GM06990 (cell line): ENCODE measurements at regions not wholly inside any gene's neighbourhood (a gene's known extent, or its start where the extent isn't known, plus 50 kb on each side); places are given as distances from the start of the nearest gene placed in this dataset.
A peak's percentile ranks its signal among the peaks of the same experiment; 100 is the strongest.

ENCODE experiments used
- DNase-seq: peaks from one replicate; pipeline ENCODE4 v3.0.0-alpha.2; 2011; ENCODE audit not compliant: insufficient read length; ENCODE audit errors: extremely low read depth
- H3K27me3 ChIP-seq: replicated peaks from 2 replicates; pipeline ENCODE4 v1.6.0; 2011; ENCODE audit warnings: low read length; ENCODE audit not compliant: control insufficient read depth, insufficient read depth
- H3K36me3 ChIP-seq: 2 replicates; pipeline ENCODE4 v1.5.1; 2011; ENCODE audit warnings: low read length; ENCODE audit not compliant: control insufficient read depth, insufficient read depth
- H3K4me3 ChIP-seq: replicated peaks from 2 replicates; pipeline ENCODE4 v1.5.1; 2011; ENCODE audit warnings: low read depth, mild to moderate bottlenecking, control low read depth, low read length
- TF ChIP-seq, protein P1 (sequence below): IDR thresholded peaks from 2 replicates; pipeline ENCODE4 v1.5.1; 2011; ENCODE audit warnings: low read length, control low read depth, mild to moderate bottlenecking, inconsistent platforms; ENCODE audit not compliant: insufficient read depth, poor library complexity, severe bottlenecking

DNA sequence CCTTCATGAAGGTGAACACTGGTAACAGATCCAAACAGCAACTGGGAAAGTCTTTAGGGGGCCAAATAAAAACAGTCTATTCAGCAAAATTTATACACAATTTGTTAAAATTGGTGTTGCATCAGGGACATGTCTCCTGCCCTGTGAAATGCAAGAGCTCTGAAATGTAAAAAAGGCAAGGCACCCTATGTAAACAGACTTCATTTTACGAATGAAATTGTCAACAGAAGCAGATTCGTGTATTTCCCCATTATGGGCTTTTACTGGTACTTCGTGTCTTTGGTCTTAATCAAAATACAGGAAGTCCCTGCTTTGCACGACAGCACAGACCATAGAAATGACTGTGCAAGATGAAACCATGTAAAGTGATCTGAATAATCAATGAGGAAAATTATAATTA, 127.3 kb upstream of the THBS1 start:
- Histone ChIP-seq H3K4me3 (no peak overlapping the region), H3K36me3 (no peaks in the 10 kb centered on the region), H3K27me3 (no peaks in the 10 kb centered on the region)
- TF ChIP-seq, protein P1, sequence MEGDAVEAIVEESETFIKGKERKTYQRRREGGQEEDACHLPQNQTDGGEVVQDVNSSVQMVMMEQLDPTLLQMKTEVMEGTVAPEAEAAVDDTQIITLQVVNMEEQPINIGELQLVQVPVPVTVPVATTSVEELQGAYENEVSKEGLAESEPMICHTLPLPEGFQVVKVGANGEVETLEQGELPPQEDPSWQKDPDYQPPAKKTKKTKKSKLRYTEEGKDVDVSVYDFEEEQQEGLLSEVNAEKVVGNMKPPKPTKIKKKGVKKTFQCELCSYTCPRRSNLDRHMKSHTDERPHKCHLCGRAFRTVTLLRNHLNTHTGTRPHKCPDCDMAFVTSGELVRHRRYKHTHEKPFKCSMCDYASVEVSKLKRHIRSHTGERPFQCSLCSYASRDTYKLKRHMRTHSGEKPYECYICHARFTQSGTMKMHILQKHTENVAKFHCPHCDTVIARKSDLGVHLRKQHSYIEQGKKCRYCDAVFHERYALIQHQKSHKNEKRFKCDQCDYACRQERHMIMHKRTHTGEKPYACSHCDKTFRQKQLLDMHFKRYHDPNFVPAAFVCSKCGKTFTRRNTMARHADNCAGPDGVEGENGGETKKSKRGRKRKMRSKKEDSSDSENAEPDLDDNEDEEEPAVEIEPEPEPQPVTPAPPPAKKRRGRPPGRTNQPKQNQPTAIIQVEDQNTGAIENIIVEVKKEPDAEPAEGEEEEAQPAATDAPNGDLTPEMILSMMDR: no peak
- DNase-seq: peak; percentile 23

DNA sequence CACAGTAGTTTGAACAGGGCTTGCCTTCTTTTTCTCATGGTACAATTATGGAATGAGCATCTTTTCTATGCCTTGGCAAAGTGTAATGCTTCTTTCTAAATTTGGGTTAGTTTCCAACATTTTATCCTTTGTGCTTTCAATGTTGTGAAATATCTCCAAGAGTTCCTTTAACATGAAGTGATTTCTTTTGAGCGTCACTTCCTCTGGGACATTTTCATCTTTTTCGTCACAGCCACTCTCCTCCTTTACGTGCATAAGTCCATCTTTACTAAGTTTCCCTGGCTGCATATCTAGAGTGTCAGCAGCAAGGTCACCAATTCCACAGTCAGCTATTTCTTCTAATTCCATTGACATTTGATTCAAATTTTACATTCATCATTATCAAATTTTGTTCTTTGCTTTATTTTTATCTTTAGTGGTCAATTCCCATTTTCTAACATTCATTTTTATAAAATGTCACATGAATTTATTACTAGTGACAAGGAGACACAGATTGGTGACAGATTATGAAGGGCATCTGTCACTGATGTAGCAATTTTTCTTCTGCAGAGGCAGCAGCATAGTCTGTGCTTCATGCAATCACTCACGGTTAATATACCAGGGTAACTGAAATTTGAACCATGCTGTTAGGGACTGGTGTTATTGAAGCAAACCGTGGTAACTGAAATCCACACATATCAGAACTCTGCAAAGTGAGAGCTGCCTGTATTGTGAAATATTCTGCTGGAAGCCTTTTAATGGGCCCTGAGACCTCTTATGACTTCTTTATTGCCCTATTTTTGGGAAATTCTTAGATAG, 126.5 kb upstream of the THBS1 start:
- no peaks in the 10 kb centered on the region for H3K27me3 ChIP-seq
- TF ChIP-seq, protein P1: no peak
- no peaks in the 10 kb centered on the region for H3K36me3 ChIP-seq
- no peak overlapping the region for H3K4me3 ChIP-seq
- no peak for DNase-seq

DNA sequence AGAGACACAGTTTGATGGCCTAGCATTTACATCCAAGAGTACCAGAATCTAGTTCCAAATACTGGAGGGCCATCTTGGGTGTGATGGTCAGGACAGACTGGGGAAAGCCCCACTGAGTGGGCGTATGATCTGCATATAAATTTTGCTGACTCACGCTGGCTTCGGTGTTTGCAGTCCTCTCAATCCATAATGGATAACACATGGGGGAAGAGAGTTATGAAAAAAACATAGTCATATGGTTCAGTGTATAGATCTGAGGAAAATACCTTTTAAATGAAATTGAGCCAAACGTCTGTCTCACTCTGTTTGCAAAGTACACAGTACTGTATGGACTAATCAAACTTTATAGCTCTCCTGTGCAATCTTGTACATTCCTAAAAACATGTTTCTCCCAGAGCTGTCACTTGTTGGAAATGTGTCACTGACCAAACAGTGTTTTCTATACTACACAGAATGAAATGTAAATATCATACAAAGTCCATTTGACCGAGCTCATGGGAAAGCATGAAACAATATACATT, 125.3 kb upstream of the THBS1 start:
- TF ChIP-seq, protein P1: no peak
- Histone ChIP-seq H3K27me3 (no peaks in the 10 kb centered on the region), H3K4me3 (no peak overlapping the region), H3K36me3 (no peaks in the 10 kb centered on the region)
- DNase-seq: peak; percentile 4

DNA sequence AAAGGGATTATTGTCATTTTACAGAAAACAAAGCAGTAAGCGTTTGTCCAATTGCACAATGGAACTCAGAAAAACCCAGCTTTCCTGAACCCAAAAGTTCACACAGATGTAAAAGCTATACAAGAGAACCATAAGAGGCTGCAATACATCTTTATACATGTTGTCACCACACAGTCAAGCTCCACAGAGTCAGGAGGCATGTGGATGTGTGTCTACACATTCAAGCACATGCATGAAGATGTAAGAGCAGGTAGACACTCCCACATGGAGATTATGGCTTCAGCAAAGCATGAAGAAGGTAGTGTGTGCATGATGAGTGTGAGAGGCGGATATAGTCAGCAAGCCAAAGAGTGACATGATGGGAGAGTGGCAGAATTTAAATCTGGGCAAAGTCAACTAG, 124.7 kb upstream of the THBS1 start:
- Histone ChIP-seq H3K36me3 (no peaks in the 10 kb centered on the region), H3K4me3 (no peak overlapping the region), H3K27me3 (no peaks in the 10 kb centered on the region)
- DNase-seq: no peak
- TF ChIP-seq, protein P1: no peak

DNA sequence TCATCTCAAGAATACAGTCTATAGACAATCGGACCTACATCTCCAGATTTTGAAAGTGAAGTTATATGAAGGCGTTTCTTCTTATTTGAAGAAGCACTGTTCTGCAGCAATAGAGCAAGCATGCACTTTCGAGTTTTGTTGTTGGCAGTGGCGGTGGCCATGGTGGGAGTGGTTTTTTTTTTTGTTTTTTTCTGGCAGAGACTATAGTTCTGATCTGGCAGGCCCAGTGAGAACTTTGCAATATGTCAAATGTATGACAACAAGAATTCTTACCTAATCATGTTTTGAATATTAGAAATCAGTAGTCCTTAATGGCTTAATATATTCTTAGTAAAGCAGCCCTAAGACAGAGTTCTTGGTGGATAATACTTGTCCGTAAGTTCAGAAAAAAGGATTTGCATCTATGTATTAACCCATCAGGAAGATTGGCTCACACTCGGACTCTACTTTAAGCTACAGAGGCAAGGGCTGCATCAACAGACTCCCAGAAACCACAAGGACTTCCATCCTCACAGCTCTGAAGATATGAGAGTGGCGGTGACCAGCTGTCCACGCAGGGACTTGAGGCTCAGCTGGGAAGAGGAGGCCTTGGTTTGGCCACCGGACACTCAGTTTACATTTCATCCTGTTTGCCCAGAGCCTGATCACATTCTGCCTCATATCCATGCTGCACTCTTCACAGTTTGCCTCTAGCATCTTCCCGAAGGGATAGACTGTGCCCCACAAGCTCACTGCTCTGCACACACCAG, 124.1 kb upstream of the THBS1 start:
- no peak overlapping the region for H3K4me3 ChIP-seq
- no peak for DNase-seq
- H3K27me3 ChIP-seq: no peaks in the 10 kb centered on the region
- TF ChIP-seq, protein P1: no peak
- H3K36me3 ChIP-seq: no peaks in the 10 kb centered on the region
